GM12878 (cell line): ENCODE measurements at regions not wholly inside any gene's neighbourhood (a gene's known extent, or its start where the extent isn't known, plus 50 kb on each side); places are given as distances from the start of the nearest gene placed in this dataset.

ENCODE experiments used
- CBX5 ChIP-seq: sonication (generic); IDR thresholded peaks from 2 replicates; pipeline ENCODE4 v1.6.1; 2016; ENCODE audit warnings: low read depth, moderate library complexity, mild to moderate bottlenecking, inconsistent platforms
- CTCF ChIP-seq, 3 experiments: IDR thresholded peaks in 2 of 3; conservative IDR thresholded peaks in 1 of 3; 2 replicates each; pipeline ENCODE4 v1.5.1; 2011; ENCODE audit warnings: low read depth in 3 of 3, low read length in 3 of 3, mild to moderate bottlenecking in 3 of 3, control low read depth in 2 of 3, moderate library complexity in 2 of 3, inconsistent platforms in 1 of 3, mixed read lengths in 1 of 3; ENCODE audit not compliant: control insufficient read depth in 2 of 3, insufficient read depth in 1 of 3; ENCODE audit errors: extremely low read depth in 1 of 3
- EED ChIP-seq: sonication (generic); IDR thresholded peaks from 2 replicates; pipeline ENCODE4 v1.6.1; 2016; ENCODE audit warnings: antibody characterized with exemption, low read depth
- EGR1 ChIP-seq, 2 experiments: IDR thresholded peaks; 1 replicate in 1 of 2; 2 replicates in 1 of 2; pipeline ENCODE4 v1.6.1; 2011 to 2012; ENCODE audit warnings: low read depth in 2 of 2, low read length in 2 of 2, borderline replicate concordance in 1 of 2, mild to moderate bottlenecking in 1 of 2, moderate library complexity in 1 of 2
- POLR2AphosphoS2 ChIP-seq: IDR thresholded peaks from 2 replicates; pipeline ENCODE4 v1.6.1; 2011; ENCODE audit warnings: low read depth, mild to moderate bottlenecking, low read length, improper control_type of control experiment, moderate library complexity
- TF ChIP-seq, protein P1 (sequence below): IDR thresholded peaks from 2 replicates; pipeline ENCODE4 v1.6.1; 2012; ENCODE audit warnings: improper control_type of control experiment, low read depth, low read length; ENCODE audit not compliant: insufficient replicate concordance

DNA sequence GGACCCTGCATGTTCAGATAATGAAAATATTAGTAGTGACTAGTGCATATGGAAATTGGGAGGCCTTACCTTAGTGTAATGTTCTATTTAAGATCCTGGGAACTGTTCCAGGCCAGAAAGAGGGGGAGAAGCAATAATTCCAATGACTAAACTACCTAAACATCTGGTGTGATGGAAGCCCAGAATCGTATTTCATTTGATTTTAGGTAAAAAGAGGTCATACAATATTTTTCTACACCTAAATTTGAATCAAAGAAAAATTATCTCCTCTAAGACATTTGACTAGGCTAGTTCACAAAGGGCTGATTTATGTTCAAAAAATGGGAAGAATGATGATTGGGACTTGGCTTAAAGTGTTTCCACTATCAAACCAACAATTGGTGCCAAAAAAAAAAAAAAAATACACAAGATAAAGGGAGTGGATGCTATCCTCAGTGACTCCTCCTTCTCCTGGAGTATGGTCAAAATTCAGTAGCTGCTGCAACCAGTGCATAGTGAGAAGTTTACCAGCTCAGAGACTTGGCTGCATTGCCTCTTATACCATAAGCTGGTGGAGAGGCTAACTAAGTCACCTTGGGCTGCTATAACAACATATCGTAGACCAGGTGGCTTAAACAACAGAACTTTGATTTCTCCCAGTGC lies 1038.3 kb upstream of the ACVR2A start:
- TF ChIP-seq CTCF (IDR thresholded peaks at IDR 0.05 in 2 of 3, conservative IDR thresholded peaks at IDR 0.05 in 1 of 3; ENCODE audit: control insufficient read depth in 2 of 3, extremely low read depth in 1 of 3, insufficient read depth in 1 of 3, low read depth in 3 of 3, low read length in 3 of 3) (no peak), EED (no peak), POLR2AphosphoS2 (no peak), EGR1 (IDR thresholded peaks at IDR 0.05; ENCODE audit: borderline replicate concordance in 1 of 2, low read depth in 2 of 2, low read length in 2 of 2) (no peak), CBX5 (no peak)
- TF ChIP-seq, protein P1, sequence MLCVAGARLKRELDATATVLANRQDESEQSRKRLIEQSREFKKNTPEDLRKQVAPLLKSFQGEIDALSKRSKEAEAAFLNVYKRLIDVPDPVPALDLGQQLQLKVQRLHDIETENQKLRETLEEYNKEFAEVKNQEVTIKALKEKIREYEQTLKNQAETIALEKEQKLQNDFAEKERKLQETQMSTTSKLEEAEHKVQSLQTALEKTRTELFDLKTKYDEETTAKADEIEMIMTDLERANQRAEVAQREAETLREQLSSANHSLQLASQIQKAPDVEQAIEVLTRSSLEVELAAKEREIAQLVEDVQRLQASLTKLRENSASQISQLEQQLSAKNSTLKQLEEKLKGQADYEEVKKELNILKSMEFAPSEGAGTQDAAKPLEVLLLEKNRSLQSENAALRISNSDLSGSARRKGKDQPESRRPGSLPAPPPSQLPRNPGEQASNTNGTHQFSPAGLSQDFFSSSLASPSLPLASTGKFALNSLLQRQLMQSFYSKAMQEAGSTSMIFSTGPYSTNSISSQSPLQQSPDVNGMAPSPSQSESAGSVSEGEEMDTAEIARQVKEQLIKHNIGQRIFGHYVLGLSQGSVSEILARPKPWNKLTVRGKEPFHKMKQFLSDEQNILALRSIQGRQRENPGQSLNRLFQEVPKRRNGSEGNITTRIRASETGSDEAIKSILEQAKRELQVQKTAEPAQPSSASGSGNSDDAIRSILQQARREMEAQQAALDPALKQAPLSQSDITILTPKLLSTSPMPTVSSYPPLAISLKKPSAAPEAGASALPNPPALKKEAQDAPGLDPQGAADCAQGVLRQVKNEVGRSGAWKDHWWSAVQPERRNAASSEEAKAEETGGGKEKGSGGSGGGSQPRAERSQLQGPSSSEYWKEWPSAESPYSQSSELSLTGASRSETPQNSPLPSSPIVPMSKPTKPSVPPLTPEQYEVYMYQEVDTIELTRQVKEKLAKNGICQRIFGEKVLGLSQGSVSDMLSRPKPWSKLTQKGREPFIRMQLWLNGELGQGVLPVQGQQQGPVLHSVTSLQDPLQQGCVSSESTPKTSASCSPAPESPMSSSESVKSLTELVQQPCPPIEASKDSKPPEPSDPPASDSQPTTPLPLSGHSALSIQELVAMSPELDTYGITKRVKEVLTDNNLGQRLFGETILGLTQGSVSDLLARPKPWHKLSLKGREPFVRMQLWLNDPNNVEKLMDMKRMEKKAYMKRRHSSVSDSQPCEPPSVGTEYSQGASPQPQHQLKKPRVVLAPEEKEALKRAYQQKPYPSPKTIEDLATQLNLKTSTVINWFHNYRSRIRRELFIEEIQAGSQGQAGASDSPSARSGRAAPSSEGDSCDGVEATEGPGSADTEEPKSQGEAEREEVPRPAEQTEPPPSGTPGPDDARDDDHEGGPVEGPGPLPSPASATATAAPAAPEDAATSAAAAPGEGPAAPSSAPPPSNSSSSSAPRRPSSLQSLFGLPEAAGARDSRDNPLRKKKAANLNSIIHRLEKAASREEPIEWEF = no peak
